Liver (tissue), 3 donors: ENCODE measurements at regions not wholly inside any gene's neighbourhood (a gene's known extent, or its start where the extent isn't known, plus 50 kb on each side); places are given as distances from the start of the nearest gene placed in this dataset.

Experiments used
- EGR1 ChIP-seq, 2 donors: IDR thresholded peaks; 2 replicates each; pipeline ENCODE4 v1.6.1; 2016 to 2018; ENCODE audit warnings: antibody characterized with exemption in 2 of 2, low read depth in 2 of 2
- FOXA1 ChIP-seq: IDR thresholded peaks from 2 replicates; pipeline ENCODE4 v1.6.1; 2016; ENCODE audit warnings: antibody characterized with exemption
- GABPA ChIP-seq, 2 donors: IDR thresholded peaks in 1 of 2; conservative IDR thresholded peaks in 1 of 2; 2 replicates each; pipeline ENCODE4 v1.6.1; 2016; ENCODE audit warnings: antibody characterized with exemption in 2 of 2, mild to moderate bottlenecking in 1 of 2, moderate library complexity in 1 of 2
- HNF4A ChIP-seq, 2 donors: conservative IDR thresholded peaks; 2 replicates each; pipeline ENCODE4 v1.6.1; 2016; ENCODE audit warnings: antibody characterized with exemption in 2 of 2, mild to moderate bottlenecking in 2 of 2
- HNF4G ChIP-seq: IDR thresholded peaks from 2 replicates; pipeline ENCODE4 v1.6.1; 2016; ENCODE audit warnings: antibody characterized with exemption
- JUND ChIP-seq, 2 donors: IDR thresholded peaks; 2 replicates each; pipeline ENCODE4 v1.6.1; 2016; ENCODE audit warnings: antibody characterized with exemption in 2 of 2
- RAD21 ChIP-seq, 2 donors: IDR thresholded peaks; 2 replicates each; pipeline ENCODE4 v1.6.1; 2016; ENCODE audit warnings: antibody characterized with exemption in 2 of 2, mild to moderate bottlenecking in 2 of 2
- RXRA ChIP-seq, 2 donors: IDR thresholded peaks; 2 replicates each; pipeline ENCODE4 v1.6.1; 2017 to 2018; ENCODE audit warnings: antibody characterized with exemption in 2 of 2, mild to moderate bottlenecking in 1 of 2
- TAF1 ChIP-seq: conservative IDR thresholded peaks from 2 replicates; pipeline ENCODE4 v1.6.1; 2016; ENCODE audit warnings: antibody characterized with exemption, mild to moderate bottlenecking
- YY1 ChIP-seq: IDR thresholded peaks from 2 replicates; pipeline ENCODE4 v1.6.1; 2016; ENCODE audit warnings: antibody characterized with exemption, mild to moderate bottlenecking
- TF ChIP-seq, protein P1 (sequence below): fragments of 150-350 bp; IDR thresholded peaks from 2 replicates; pipeline ENCODE4 v1.5.1; 2017; ENCODE audit warnings: improper control_type of control experiment, low read depth, low read length; ENCODE audit not compliant: missing input control
- TF ChIP-seq, protein P2 (sequence below): IDR thresholded peaks from 2 replicates; pipeline ENCODE4 v1.6.1; 2016; ENCODE audit warnings: antibody characterized with exemption
- TF ChIP-seq, protein P3 (sequence below): IDR thresholded peaks from 2 replicates; pipeline ENCODE4 v1.6.1; 2016; ENCODE audit warnings: antibody characterized with exemption, mild to moderate bottlenecking
- TF ChIP-seq, protein P4 (sequence below): IDR thresholded peaks from 2 replicates; pipeline ENCODE4 v1.6.1; 2016; ENCODE audit warnings: antibody characterized with exemption
- donor health status: healthy.
- donor health status: healthy.

DNA sequence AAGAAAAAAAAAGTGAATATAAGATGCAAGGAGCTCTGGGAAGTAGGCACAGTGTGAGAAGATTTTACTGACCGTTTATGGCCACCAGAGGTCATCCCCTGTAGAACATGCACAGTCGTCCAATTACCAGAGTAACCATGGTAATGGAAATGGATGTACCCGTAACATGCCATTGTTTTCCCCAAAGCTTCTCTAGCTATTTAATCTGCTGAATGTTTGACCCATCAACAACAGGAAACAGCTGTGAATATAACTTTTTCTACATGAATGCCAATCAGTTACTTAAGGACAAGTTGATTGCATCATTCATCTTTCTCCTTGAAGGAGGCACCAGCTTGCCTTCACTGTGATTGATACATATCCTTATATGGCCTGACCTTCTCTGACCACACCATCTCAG lies 1967.0 kb upstream of the CDH9 start:
- TF ChIP-seq, protein P1, sequence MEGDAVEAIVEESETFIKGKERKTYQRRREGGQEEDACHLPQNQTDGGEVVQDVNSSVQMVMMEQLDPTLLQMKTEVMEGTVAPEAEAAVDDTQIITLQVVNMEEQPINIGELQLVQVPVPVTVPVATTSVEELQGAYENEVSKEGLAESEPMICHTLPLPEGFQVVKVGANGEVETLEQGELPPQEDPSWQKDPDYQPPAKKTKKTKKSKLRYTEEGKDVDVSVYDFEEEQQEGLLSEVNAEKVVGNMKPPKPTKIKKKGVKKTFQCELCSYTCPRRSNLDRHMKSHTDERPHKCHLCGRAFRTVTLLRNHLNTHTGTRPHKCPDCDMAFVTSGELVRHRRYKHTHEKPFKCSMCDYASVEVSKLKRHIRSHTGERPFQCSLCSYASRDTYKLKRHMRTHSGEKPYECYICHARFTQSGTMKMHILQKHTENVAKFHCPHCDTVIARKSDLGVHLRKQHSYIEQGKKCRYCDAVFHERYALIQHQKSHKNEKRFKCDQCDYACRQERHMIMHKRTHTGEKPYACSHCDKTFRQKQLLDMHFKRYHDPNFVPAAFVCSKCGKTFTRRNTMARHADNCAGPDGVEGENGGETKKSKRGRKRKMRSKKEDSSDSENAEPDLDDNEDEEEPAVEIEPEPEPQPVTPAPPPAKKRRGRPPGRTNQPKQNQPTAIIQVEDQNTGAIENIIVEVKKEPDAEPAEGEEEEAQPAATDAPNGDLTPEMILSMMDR = peak; percentile 37
- no peak for TF ChIP-seq YY1
- TF ChIP-seq, protein P2, sequence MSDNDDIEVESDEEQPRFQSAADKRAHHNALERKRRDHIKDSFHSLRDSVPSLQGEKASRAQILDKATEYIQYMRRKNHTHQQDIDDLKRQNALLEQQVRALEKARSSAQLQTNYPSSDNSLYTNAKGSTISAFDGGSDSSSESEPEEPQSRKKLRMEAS = no peak
- TF ChIP-seq JUND (IDR thresholded peaks at IDR 0.05) = no peak
- TF ChIP-seq, protein P3, sequence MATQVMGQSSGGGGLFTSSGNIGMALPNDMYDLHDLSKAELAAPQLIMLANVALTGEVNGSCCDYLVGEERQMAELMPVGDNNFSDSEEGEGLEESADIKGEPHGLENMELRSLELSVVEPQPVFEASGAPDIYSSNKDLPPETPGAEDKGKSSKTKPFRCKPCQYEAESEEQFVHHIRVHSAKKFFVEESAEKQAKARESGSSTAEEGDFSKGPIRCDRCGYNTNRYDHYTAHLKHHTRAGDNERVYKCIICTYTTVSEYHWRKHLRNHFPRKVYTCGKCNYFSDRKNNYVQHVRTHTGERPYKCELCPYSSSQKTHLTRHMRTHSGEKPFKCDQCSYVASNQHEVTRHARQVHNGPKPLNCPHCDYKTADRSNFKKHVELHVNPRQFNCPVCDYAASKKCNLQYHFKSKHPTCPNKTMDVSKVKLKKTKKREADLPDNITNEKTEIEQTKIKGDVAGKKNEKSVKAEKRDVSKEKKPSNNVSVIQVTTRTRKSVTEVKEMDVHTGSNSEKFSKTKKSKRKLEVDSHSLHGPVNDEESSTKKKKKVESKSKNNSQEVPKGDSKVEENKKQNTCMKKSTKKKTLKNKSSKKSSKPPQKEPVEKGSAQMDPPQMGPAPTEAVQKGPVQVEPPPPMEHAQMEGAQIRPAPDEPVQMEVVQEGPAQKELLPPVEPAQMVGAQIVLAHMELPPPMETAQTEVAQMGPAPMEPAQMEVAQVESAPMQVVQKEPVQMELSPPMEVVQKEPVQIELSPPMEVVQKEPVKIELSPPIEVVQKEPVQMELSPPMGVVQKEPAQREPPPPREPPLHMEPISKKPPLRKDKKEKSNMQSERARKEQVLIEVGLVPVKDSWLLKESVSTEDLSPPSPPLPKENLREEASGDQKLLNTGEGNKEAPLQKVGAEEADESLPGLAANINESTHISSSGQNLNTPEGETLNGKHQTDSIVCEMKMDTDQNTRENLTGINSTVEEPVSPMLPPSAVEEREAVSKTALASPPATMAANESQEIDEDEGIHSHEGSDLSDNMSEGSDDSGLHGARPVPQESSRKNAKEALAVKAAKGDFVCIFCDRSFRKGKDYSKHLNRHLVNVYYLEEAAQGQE = no peak
- no peak for TF ChIP-seq RXRA (IDR thresholded peaks at IDR 0.05)
- no peak for TF ChIP-seq HNF4G
- TF ChIP-seq TAF1 = no peak
- no peak for TF ChIP-seq EGR1 (IDR thresholded peaks at IDR 0.05; ENCODE audit: low read depth in 2 of 2)
- no peak for TF ChIP-seq HNF4A (conservative IDR thresholded peaks at IDR 0.05)
- TF ChIP-seq, protein P4, sequence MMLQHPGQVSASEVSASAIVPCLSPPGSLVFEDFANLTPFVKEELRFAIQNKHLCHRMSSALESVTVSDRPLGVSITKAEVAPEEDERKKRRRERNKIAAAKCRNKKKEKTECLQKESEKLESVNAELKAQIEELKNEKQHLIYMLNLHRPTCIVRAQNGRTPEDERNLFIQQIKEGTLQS = no peak
- no peak for TF ChIP-seq GABPA (IDR thresholded peaks at IDR 0.05 in 1 of 2, conservative IDR thresholded peaks at IDR 0.05 in 1 of 2)
- TF ChIP-seq RAD21 (IDR thresholded peaks at IDR 0.05) = peak; percentile 69 to 76
- no peak for TF ChIP-seq FOXA1
